CD4-positive, alpha-beta memory T cell (primary cell): ENCODE measurements at regions not wholly inside any gene's neighbourhood (a gene's known extent, or its start where the extent isn't known, plus 50 kb on each side); places are given as distances from the start of the nearest gene placed in this dataset.
"Not testable (repeated sequence)": the region's sequence is repeated elsewhere in the genome, so short reads cannot be mapped to it uniquely, and the experiment has no call there.

Experiments
- CTCF ChIA-PET: fragments of 350-600 bp; sonication (Branson Sonifier 250); formaldehyde crosslinking; loops from one replicate; lab custom pipeline; 2021; ENCODE audit warnings: inconsistent platforms; ENCODE audit not compliant: partially characterized antibody; lab: Charles Lee
- POLR2A ChIA-PET: fragments of 350-600 bp; sonication (Branson Sonifier 250); formaldehyde crosslinking; loops from one replicate; lab custom pipeline; 2021; ENCODE audit not compliant: partially characterized antibody; lab: Charles Lee
- DNase-seq, 5 donors: peaks; one replicate each; pipeline versions ENCODE4 v3.0.0 to v3.0.0-alpha.2; 2020 to 2022; ENCODE audit warnings: mixed read lengths in 1 of 5
- H3K27ac ChIP-seq: one replicate; pipeline ENCODE4 v1.7.0; 2013; ENCODE audit warnings: low read depth, low read length
- H3K27me3 ChIP-seq: 2 replicates; pipeline ENCODE4 v1.7.0; 2013; ENCODE audit warnings: mild to moderate bottlenecking, low read length, moderate library complexity; ENCODE audit not compliant: insufficient read depth
- H3K36me3 ChIP-seq: 2 replicates; pipeline ENCODE4 v1.7.0; 2013; ENCODE audit warnings: mild to moderate bottlenecking, low read length, moderate library complexity; ENCODE audit not compliant: insufficient read depth
- H3K4me1 ChIP-seq: 2 replicates; pipeline ENCODE4 v1.7.0; 2013; ENCODE audit warnings: mild to moderate bottlenecking, low read length, moderate library complexity; ENCODE audit not compliant: insufficient read depth
- H3K4me3 ChIP-seq, 2 donors: one replicate each; pipeline ENCODE4 v1.7.0; 2013; ENCODE audit warnings: low read length in 2 of 2, mild to moderate bottlenecking in 1 of 2
- H3K9me3 ChIP-seq, 2 donors: one replicate each; pipeline ENCODE4 v1.7.0; 2013; ENCODE audit warnings: low read length in 2 of 2, control low read depth in 1 of 2; ENCODE audit not compliant: control insufficient read depth in 1 of 2
- H3K27ac Mint-ChIP-seq, 7 donors: one replicate each; pipeline ENCODE4 v1.8.0; 2020 to 2021; ENCODE audit warnings: mixed read lengths in 7 of 7, mild to moderate bottlenecking in 6 of 7, inconsistent platforms in 3 of 7, moderate library complexity in 3 of 7
- H3K27me3 Mint-ChIP-seq, 2 donors: one replicate each; pipeline ENCODE4 v1.8.0; 2020 to 2021; ENCODE audit warnings: mixed read lengths in 2 of 2
- H3K36me3 Mint-ChIP-seq, 2 donors: one replicate each; pipeline ENCODE4 v1.8.0; 2020 to 2021; ENCODE audit warnings: mixed read lengths in 2 of 2, inconsistent platforms in 1 of 2, mild to moderate bottlenecking in 1 of 2
- H3K4me1 Mint-ChIP-seq, 4 donors: one replicate each; pipeline ENCODE4 v1.8.0; 2020 to 2021; ENCODE audit warnings: mixed read lengths in 4 of 4, mild to moderate bottlenecking in 1 of 4
- H3K4me3 Mint-ChIP-seq, 8 donors: one replicate each; pipeline ENCODE4 v1.8.0; 2020 to 2021; ENCODE audit warnings: mixed read lengths in 8 of 8, mild to moderate bottlenecking in 7 of 8, moderate library complexity in 6 of 8, inconsistent platforms in 3 of 8
- H3K9me3 Mint-ChIP-seq, 8 donors: one replicate each; pipeline ENCODE4 v1.8.0; 2020 to 2021; ENCODE audit warnings: mixed read lengths in 8 of 8, mild to moderate bottlenecking in 5 of 8, inconsistent platforms in 3 of 8, moderate library complexity in 1 of 8
- intact Hi-C: fragments of 100-400 bp; cut with micrococcal nuclease; formaldehyde crosslinking; loops from one replicate; pipeline ENCODE4 v1.15.1; 2023

DNA sequence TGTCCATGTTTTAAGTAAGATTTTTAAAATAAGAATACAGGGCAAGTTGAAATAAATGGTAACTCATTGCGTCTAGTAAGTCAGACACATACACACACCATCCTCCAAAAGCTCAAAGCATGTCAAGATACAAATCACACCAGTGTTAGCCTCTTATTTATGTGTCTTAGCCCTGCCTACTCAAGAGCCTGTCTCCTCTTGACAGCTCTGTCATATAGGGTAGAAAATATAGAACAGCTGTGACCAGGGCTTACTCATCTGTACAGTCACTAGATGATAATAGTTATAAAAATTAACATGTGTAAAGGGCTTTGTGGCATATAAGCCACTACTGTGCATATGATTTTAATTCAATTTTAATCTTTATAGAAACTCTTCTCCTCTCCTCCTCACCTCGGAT is 76.6 kb upstream of the NOTCH2NLA start:
- H3K27me3 ChIP-seq, H3K9me3 ChIP-seq, DNase-seq, H3K27ac ChIP-seq, CTCF ChIA-PET, H3K4me1 ChIP-seq, H3K27ac Mint-ChIP-seq, H3K27me3 Mint-ChIP-seq, H3K4me3 ChIP-seq, POLR2A ChIA-PET, H3K9me3 Mint-ChIP-seq, H3K36me3 Mint-ChIP-seq, intact Hi-C loops, H3K4me1 Mint-ChIP-seq, H3K4me3 Mint-ChIP-seq, H3K36me3 ChIP-seq: not testable (repeated sequence)

DNA sequence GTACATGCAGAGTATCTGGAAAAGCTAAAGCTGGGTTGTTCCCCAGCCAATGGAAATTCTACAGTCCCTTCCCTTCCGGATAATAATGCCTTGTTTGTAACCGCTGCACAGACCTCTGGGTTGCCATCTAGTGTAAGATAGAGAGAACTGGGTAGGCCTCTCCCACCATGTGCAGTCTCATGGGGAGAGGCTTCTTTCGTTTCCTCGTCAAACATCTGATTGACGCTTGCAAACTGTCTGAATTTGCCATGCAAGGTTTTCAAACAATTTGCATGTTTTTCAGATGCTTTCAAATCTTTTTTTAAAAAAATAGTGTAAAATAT is 69.7 kb upstream of the NOTCH2NLA start:
- H3K27me3 Mint-ChIP-seq, H3K9me3 Mint-ChIP-seq, H3K36me3 Mint-ChIP-seq, H3K27ac ChIP-seq, DNase-seq, H3K4me3 ChIP-seq, CTCF ChIA-PET, H3K27ac Mint-ChIP-seq, H3K27me3 ChIP-seq, H3K4me1 Mint-ChIP-seq, H3K36me3 ChIP-seq, H3K4me1 ChIP-seq, H3K4me3 Mint-ChIP-seq, POLR2A ChIA-PET, intact Hi-C loops, H3K9me3 ChIP-seq: not testable (repeated sequence)

DNA sequence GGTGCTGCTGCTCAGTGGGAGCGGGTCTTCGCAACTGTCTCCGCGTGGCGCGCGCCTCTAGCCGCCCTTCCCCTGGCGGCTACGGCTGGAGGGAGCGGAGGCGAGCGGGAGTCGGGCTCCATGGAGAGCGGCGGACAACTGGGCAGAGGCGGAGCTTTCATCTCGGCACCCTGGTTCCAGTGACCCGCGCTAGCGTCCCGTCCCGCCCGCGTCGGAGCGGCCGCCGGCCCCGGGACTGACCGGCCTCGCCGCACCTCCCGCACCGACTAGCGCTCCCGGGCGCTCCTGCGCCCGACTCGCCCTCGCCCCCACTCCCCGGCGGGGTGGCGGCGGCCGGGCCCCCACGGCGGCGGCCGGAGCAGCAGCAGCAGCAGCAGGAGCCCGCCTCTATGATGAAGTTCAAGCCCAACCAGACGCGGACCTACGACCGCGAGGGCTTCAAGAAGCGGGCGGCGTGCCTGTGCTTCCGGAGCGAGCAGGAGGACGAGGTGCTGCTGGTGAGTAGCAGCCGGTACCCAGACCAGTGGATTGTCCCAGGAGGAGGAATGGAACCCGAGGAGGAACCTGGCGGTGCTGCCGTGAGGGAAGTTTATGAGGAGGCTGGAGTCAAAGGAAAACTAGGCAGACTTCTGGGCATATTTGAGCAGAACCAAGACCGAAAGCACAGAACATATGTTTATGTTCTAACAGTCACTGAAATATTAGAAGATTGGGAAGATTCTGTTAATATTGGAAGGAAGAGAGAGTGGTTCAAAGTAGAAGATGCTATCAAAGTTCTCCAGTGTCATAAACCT is 69.2 kb upstream of the NOTCH2NLA start:
- H3K9me3 ChIP-seq, intact Hi-C loops, H3K9me3 Mint-ChIP-seq, H3K4me3 ChIP-seq, H3K27me3 ChIP-seq, CTCF ChIA-PET, H3K27ac Mint-ChIP-seq, H3K36me3 Mint-ChIP-seq, POLR2A ChIA-PET, H3K4me3 Mint-ChIP-seq, H3K36me3 ChIP-seq, H3K4me1 Mint-ChIP-seq, H3K27me3 Mint-ChIP-seq, H3K27ac ChIP-seq, DNase-seq, H3K4me1 ChIP-seq: not testable (repeated sequence)

DNA sequence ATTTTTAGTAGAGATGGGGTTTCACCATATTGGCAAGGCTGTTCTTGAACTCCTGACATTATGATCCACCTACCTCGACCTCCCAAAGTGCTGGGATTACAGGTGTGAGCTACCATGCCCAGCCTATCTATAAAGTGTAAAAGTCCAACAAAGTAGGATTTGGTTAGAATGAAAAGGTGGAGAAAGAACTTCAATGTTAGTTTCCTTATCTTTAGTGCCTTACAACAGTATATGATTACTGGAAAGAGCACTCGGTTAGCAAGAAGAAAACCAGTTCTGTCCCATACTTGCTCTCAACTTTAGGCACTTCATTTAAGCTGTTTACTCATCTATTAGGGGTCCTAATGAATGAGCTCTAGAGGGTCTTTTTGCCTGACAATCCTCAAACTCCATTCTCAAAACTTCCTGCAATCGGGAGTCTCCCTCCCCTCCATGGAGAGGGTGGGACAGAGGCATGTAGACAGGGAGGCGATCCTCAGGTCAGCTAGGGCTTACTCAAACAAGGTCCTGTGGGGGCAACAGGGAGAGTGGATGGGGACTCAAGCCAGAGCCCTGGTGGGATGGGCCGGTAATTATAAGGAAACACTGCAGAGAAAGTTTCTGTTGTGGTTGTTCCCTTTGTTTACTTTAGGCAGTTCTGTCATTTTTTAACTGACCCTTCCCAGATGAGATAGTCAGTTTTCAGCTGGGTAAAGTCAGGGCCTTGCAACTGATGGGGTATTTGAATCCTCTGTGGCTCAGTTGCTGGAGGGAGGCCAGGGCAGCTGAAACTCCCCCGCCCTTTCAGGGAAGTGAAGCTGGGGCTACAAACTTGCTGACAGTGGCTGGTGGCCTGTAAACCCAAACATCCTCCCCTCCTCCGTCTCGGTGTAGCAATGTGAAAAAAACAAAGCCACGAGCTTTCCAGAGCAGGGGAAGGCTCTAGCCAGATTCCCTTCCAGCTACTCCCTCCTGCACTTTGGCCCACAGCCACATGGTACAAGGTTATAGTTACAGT is 64.4 kb upstream of the NOTCH2NLA start:
- H3K9me3 Mint-ChIP-seq, H3K27me3 Mint-ChIP-seq, H3K36me3 Mint-ChIP-seq, H3K4me1 ChIP-seq, H3K9me3 ChIP-seq, H3K27ac ChIP-seq, H3K27ac Mint-ChIP-seq, H3K4me1 Mint-ChIP-seq, CTCF ChIA-PET, H3K36me3 ChIP-seq, intact Hi-C loops, DNase-seq, H3K27me3 ChIP-seq, POLR2A ChIA-PET, H3K4me3 ChIP-seq, H3K4me3 Mint-ChIP-seq: not testable (repeated sequence)

DNA sequence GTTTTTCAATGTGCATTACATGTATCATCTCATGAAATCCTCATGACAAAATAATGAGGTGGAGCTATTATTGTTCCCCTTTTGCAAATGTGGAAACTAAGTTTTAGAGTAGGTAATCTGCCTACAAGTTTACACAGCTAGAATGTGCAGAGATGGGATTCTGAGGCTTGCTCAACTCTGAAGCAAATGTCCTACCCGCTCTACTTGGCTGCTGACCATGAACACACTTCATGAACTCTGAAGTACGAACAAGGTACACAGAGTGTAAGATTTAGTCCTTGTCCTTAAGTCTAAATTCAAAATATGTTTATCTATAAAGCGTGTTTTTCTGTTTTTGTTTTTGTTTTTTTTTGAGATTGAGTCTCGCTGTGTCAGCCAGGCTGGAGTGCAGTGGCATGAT is 63.6 kb upstream of the NOTCH2NLA start:
- not testable (repeated sequence) for H3K4me3 ChIP-seq, H3K27me3 ChIP-seq

DNA sequence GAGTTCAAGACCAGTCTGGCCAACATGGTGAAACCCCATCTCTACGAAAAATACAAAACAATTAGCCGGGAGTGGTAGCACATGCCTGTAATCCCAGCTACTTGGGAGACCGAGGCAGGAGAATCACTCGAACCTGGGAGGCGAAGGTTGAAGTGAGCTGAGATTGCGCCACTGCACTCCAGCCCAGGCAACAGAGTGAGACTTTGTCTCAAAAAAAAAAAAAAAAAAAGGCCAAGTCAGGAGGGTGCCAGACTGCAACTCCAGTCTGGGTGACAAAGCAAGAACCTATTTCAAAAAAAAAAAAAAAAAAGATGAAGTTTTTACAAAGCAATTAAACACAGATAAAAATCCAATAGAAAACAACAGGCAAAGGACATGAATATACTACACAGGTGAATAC is 59.1 kb upstream of the NOTCH2NLA start:
- H3K27me3 ChIP-seq, DNase-seq: not testable (repeated sequence)

More for the DNA sequence above, 63.6 kb upstream of the NOTCH2NLA start:
- H3K4me1 Mint-ChIP-seq, H3K27me3 Mint-ChIP-seq, H3K4me1 ChIP-seq, H3K9me3 ChIP-seq, H3K27ac Mint-ChIP-seq, H3K9me3 Mint-ChIP-seq, DNase-seq, H3K36me3 ChIP-seq, H3K4me3 Mint-ChIP-seq, H3K36me3 Mint-ChIP-seq, CTCF ChIA-PET, intact Hi-C loops, POLR2A ChIA-PET, H3K27ac ChIP-seq: not testable (repeated sequence)

DNA sequence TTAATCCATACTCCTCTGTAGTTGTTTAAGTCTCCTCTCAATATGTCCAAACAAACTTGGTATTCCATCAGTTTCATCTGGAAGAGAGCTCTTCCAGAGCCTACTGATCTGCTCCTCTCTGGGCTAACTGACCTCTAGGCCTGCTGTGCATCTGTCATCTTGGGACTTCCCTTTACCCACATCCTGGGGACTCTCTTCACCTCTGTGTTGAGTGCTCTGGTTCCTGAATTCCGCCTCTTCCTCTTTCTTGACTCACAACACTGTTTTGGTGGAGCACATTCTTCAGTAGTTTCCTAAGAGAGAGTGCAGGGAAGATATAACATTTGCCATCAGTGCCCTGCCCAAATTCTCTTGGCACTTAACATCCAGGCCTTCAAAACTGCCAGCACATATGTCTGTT is 55.9 kb upstream of the NOTCH2NLA start:
- H3K4me3 Mint-ChIP-seq, H3K9me3 Mint-ChIP-seq, DNase-seq, H3K4me1 ChIP-seq, CTCF ChIA-PET, H3K36me3 Mint-ChIP-seq, H3K27me3 ChIP-seq, H3K27ac ChIP-seq, intact Hi-C loops, H3K27ac Mint-ChIP-seq, H3K27me3 Mint-ChIP-seq, H3K4me1 Mint-ChIP-seq, H3K9me3 ChIP-seq, H3K4me3 ChIP-seq, POLR2A ChIA-PET, H3K36me3 ChIP-seq: not testable (repeated sequence)

More for the DNA sequence above, 59.1 kb upstream of the NOTCH2NLA start:
- H3K9me3 ChIP-seq, H3K27ac Mint-ChIP-seq, CTCF ChIA-PET, intact Hi-C loops, H3K4me1 Mint-ChIP-seq, POLR2A ChIA-PET, H3K4me1 ChIP-seq, H3K27ac ChIP-seq, H3K27me3 Mint-ChIP-seq, H3K4me3 ChIP-seq, H3K36me3 ChIP-seq, H3K36me3 Mint-ChIP-seq, H3K9me3 Mint-ChIP-seq, H3K4me3 Mint-ChIP-seq: not testable (repeated sequence)
